Stimulated activated CD4-positive, alpha-beta T cell treated with anti-CD3 and anti-CD28 coated beads, TNF-alpha, amount 100 ng/mL, for 48 hours (primary cell): ENCODE measurements at regions not wholly inside any gene's neighbourhood (a gene's known extent, or its start where the extent isn't known, plus 50 kb on each side); places are given as distances from the start of the nearest gene placed in this dataset.

Experiments used
- DNase-seq, 3 donors: peaks; one replicate each; pipeline ENCODE4 v3.0.0-alpha.2; 2020; ENCODE audit warnings: low read depth in 3 of 3

DNA sequence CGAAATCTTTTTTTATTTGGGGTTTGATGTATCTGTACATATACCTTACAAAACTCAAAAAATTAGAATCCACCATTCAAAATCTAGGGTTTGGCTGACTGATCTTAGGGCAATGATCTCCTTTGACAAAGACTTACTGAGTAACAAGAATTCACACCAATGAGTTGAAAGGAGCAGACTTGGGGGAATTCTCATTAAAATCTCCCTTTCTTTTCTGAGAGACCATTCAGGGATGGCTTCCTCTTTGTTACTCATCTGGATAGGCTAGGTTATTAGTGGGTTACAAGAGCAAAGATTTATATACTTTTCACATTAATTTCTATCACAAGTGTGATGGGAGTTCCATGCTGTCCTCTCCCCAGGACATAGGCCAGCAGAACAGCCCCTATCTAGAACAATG, 661.0 kb downstream of the KCTD16 start:
- DNase-seq = no peak

- no peak for DNase-seq
Measured at GRCh38 chr5:144822503-144822902, 651.8 kb downstream of the KCTD16 start.

- no peak for DNase-seq
Measured at GRCh38 chr5:144820278-144820677, 649.6 kb downstream of the KCTD16 start.

- no peak for DNase-seq
Measured at GRCh38 chr5:144815131-144815530, 644.5 kb downstream of the KCTD16 start.

- no peak for DNase-seq
Measured at GRCh38 chr5:144812763-144813162, 642.1 kb downstream of the KCTD16 start.

DNA sequence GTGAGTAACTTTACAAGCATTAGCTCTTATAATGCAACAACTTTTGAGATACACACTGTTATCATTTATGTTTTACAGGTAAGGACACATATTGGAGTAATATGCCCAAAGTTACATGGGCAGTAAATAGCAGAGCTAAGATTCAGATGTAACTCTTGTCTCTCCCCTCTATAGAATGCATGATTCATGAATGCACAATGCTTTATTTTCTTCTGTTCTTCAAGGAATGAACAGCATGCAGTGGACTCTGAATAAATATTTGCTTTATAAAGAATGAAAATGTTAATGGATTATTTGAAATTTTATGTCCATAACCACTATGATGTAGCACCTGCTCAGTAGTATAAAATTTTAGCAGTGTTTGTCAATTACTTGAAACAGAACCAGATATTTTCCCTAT, 629.5 kb downstream of the KCTD16 start:
- DNase-seq = no peak

- DNase-seq = no peak
Measured at GRCh38 chr5:144798595-144798994, 627.9 kb downstream of the KCTD16 start.

- DNase-seq = no peak
Measured at GRCh38 chr5:144794922-144795321, 624.2 kb downstream of the KCTD16 start.

GRCh38 chr5:144788556-144788955, 617.9 kb downstream of the KCTD16 start:
- DNase-seq = no peak

DNA sequence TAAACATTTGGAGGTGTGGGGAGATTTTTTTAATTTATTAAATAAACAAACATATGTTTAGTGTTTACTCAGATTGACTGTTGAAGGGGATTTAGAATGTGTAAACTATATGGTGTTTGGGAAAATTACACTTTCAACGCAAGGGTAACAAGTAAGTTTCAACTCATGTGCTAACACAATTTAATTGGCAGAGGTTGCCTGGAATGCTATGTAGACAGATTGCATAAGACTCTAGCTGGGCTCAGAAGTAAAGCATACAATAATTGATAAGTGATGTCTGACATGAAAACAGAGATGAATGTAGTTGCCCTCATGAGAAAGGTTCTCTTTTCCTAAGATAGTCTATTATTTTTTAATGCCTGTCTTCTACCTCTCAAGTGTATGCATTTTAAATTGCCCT, 617.4 kb downstream of the KCTD16 start:
- no peak for DNase-seq

DNA sequence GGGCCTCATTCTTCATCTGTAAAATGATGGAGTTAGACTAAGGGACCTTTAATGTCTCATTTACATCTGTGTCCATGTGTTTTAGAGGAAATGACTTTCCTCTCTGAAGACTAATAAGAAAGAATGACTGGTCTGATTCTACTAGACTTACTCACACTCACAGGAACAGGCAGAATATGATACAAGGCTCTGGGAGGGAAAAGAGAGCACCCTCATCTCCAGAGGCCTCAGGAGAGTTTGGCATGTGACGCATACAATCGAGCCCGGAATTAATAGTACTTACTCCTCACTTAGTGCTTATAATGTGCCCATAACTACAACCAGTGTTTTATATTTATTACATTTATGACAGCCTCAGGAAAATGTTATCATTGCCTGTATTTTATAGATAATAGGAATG, 608.7 kb downstream of the KCTD16 start:
- DNase-seq = no peak

DNA sequence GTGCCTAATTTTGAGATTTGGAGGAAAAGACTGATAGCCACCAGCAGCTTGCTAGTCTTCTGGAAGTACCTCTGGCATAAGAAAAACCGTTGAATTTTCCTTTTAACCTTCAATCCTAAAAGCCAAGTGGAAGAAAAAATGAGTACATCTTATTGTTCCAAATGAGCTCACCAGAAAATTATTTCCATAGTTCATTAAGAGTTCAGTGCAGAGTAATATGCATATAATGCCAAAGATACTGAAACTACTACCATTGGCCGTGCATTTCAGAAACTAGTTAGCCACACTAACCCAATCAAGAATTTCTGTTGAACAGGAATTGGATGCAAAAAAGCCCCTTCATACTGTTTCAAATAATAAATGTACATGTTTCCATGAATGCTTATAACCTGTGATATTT, 607.9 kb downstream of the KCTD16 start:
- no peak for DNase-seq

- no peak for DNase-seq
Measured at GRCh38 chr5:144774197-144774596, 603.5 kb downstream of the KCTD16 start.

GRCh38 chr5:144773628-144774027, 603.0 kb downstream of the KCTD16 start:
- DNase-seq = no peak

DNA sequence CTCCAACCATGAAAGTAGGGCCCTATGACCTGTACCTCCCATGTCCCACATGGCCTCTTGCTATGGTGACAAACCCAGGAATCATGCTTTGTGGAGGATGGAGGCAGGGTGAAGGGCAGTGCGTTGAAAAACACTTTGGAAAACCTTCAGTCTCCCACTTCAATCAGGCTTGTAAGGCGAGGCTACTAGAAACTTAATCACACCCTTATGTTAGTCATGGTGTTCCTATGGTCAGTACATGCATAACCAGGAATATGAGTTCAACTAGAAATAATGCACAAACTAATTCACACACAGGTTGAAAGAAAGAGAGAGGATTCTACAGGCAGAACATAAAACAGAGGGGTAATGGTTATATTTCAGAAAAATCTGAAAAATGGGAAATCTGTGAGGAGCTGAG, 601.1 kb downstream of the KCTD16 start:
- DNase-seq = no peak

DNA sequence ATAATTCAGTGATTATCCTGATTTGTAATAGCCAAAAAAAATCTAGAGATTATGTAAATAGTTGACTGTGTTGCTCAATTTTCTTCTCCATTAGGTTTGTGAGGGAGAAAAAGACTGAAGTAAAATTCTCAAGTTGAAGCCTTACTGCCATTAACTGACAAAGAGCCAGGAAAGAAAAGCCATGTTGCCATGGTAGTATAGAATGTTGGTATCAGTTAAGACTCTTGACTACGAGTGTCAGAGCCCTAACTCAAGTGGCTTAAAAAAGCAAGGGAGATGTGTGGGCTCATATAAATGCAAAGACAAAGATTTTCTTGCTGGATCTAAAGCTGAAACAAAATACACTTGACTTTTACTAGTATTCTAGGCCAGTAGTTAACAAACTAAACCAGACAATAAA, 571.7 kb downstream of the KCTD16 start:
- DNase-seq = no peak

DNA sequence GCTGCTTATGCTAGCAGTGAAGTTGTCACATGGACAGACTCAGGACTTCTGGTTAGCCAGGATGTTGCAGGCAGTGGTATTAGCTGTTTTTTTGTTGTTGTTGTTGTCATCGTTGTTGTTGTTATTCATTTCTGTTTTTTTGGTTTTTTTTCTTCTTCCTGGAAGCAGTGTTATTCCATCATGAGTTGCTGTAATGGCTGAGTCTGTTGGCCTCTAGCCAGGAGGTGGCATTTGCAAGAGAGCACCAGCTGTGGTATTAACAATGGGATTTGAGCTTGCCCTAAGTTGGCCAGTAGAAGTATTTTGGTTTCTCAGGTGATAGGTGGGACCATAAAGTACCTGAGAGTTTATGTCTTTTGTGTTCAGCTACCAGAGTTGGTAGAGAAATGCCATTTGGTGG, 561.1 kb downstream of the KCTD16 start:
- DNase-seq = no peak

DNA sequence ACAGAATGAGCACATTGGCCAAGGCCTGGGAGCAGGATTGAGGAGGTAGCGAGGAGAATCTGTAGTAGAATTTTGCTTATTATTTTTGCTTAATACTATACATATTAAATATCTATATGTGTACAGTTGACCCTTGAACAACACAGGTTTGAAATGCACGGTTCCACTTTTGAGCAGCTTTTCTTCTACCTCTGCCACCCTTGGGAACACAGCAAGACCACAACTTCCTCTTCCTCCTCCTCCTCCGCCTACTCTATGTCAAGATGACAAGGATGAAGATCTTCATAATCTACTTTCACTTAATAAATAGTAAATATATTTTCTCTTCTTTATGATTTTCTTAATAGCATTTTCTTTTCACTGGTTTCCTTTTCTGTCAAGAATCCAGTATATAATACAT, 541.4 kb downstream of the KCTD16 start:
- no peak for DNase-seq

- DNase-seq = no peak
Measured at GRCh38 chr5:144711172-144711571, 540.5 kb downstream of the KCTD16 start.

GRCh38 chr5:144710637-144711036, 540.0 kb downstream of the KCTD16 start:
- no peak for DNase-seq

DNA sequence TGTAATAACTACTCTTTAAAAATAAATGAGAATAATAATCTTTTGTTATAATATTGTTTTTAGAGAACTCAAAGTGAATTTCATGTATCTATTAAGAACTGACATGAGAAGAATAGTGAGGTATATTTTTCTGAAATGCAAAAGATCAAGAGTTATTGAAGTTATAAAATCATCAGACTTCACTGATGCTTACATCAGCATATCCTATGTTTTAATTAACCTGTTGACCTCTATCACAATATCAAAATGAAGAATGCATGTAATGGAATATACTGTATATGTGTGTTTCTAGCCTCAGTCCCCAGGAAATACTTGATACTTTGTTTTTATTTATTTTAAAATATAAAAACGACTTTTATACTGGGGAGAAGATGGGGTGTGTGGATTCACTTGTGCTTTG, 533.1 kb downstream of the KCTD16 start:
- DNase-seq = no peak

DNA sequence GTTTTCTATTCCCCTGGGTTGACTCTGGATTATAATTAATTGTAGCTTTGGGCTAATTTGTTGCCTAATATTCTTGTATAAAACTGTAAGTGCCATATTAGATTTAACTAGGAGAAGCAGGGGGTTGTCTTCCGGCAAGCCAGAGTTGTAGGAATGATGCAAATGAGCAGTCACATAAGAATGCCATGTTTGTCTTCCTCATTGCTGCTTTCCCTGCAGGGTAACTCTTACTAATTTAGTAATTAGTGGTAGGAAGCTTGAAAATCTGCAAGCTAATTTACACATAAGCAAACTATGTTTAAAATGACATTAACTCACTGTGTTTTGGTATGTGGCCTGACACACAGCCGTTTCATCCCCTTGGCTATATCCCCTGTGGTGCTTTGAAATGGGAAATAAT, 527.8 kb downstream of the KCTD16 start:
- DNase-seq = no peak

- DNase-seq = no peak
Measured at GRCh38 chr5:144697847-144698262, 527.2 kb downstream of the KCTD16 start.

DNA sequence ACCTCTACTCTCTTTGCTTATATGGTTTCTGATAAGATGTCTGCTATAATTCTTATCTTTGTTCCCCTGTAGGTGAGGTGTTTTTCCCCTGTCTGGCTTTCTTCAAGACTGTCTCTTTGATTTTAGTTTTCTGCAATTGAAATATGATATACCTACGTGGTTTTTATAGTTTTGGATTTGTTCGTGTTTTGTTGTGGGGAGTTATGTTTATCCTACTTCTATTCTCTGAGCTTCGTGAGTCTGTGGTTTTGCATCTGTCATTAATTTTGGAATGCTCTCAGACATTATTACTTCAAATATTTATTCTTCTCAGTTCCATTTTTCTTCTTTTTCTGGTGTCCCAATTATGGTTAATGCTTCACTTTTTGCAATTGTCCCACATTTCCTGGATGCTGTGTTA, 521.3 kb downstream of the KCTD16 start:
- DNase-seq = no peak

DNA sequence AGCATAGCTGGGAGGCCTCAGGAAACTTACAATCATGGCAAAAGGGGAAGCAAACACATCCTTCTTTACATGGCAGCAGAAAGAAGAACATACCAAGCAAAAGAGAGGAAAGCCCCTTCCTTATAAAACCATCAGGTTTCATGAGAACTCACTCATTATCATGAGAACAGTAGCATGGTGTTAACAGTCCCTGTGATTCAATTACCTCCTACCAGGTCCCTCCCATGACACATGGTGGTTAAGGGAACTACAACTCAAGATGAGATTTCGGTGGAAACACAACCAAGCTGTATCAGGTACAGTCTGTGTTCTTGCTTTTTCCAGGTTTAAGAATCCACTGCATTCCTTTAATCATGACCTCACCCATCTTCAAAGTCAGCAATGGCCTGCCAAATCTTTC, 514.2 kb downstream of the KCTD16 start:
- no peak for DNase-seq
